ENCODE measurements at regions not wholly inside any gene's neighbourhood (a gene's known extent, or its start where the extent isn't known, plus 50 kb on each side); places are given as distances from the start of the nearest gene placed in this dataset.

DNA sequence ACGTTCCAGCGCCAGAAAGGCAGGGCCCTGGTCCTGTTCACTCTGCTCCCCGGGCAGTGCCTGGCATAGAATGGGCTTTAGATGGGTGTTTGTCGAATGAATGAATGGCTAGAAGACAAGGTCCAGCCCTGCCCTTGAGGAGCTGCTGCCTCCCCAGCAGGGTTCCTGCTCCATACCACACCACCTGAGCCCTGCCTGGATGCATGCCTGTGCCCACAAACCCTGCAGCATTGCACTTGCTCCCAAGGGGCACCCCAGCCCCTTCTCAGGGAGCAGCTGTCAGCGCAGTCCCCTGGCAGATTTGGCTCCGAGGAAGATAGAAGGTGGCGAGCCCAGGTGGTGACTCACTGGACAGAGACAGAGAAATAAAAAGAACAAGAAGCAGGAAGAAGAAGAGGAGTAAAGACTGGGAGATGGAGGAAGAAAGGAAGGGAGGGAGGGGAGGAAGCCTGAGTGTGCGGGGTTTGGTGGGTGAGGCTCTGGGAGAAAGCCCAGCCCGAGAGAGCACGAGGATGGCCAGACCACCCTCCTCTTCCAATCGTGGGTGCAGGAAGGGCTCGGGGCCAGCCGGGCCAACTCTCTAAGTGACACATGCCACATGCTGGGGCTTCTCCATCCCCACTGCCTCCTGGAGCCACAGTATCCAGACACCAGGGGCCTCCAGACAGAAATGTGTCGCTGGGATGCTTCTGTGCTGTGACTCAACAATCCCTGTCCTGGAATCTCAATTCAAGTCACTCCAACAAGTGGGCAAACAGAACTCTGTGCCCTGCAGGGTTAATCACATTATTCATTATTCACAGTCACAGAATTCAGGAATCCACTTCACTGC lies 1474.3 kb downstream of the BRD1 start:
- DNase-seq: no peak

DNA sequence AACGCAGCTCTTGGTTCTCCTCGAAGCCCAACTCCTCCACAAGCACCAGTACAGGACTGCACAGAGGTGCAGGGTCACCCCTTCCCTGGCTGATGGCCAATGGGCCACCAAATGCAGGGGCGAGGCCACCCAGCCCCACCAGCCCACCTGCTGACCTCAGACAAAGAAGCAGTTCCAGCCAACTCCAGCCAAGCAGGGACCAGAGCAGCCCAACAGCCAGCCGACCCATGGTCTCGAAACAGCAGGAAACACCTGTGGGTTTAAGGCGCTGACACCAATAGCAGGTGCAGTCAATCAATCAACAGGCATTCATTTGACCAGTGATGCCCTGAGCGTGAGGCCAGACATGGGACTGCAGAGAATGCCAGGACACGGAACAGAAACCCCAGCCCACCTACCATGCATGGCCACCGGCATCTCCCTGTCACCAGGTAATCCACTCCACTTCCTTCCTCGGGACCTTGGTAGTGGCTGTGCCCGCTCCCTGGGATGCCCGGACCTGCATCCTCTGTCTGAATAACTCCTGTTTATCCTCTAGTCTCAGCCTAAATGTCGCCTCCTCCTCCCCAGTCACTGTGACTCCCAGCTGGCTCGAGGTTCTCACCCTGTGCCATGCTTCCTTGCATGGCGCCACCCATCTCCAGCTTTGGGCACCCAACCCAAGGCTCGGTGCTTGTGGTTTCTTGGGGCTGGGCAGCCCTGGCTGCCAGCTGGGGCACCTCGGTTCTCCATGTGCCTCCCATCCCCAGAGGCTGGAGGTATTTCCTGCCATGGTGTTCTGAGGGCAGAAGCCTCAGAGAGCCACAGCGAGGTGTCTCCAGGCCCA lies 1475.4 kb downstream of the BRD1 start:
- DNase-seq: no peak

DNA sequence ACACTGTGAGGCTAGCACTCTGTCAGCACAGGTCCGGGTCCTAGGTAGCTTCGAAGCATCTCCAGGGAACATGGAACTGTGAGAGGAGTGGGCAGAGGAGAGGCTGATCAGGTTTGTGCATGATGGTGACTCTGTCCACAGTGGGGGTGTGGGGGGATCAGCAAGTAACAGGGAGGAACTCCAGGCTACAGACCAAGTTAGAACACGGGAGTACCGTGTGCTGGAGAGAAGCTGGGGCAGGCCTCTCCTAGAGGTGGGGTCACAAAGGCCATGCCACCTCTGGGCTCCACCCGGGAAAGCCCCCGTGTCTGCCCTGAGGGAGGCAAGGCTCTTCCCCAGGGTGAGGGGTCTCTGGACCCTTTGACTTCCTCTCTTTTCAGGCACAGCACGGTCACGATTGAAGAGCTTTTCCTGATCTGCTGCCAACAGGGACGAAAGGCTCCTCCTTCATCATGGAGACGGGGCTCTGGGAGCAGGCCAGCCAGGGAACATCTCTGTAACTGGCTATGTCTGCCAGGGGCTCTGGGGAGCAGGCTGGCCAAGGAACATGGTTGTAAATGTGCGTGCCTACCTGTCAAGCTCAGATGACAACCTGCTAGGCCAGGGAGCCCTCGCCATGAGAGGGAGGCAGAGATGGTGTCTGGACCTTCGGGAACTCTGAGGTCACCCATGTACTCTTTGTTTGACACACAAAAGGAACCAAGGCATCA lies 1476.1 kb downstream of the BRD1 start:
- DNase-seq: no peak

DNA sequence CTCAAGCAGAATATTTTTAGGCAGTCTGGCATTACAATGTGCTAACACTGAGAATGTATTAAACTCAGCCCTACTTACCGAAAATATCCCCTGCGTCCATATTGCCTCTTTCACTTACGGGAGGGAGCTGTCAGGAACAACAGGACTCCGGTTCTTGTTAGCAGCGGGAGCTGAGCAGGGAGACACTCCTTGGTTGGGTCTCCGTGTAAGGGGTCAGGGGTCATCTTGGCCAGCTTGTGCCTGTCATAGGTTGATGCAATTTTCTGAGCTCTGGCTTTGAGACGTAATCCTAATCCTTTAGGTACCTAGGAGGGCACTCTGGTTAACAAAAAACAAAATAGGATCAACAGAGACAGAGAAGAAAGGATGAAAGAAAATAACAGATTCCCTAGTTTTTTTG lies 1477.2 kb downstream of the BRD1 start:
- DNase-seq: no peak

- no peak for DNase-seq
These were observed 1478.8 kb downstream of the BRD1 start for GRCh38 chr22:48348855-48349254.

GRCh38 chr22:48347311-48347710 lies 1480.4 kb downstream of the BRD1 start:
- DNase-seq: no peak

DNA sequence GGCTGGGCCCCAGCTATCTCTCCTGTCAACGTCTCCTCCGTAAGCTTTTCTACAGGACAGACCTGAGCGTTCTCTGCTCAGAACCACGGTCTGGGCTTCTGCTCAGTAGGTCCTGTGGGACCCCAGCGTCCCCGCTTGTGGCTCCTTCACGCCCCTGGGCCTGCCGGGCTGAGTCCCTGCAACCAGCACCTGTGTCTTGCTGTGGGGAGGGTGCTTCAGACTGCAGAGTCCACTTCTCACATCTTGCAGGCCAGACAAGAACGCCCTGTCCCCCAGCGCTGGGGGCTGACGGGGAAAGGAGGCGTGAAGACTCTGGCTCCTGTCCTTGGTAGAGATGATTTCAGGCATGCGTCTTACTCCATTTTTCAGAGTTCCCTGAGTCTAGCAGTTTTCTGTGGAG lies 1480.8 kb downstream of the BRD1 start:
- DNase-seq: no peak

GRCh38 chr22:48346311-48346710 lies 1481.4 kb downstream of the BRD1 start:
- DNase-seq: no peak

GRCh38 chr22:48345631-48346030 lies 1482.0 kb downstream of the BRD1 start:
- no peak for DNase-seq

- no peak for DNase-seq
These were observed 1484.2 kb downstream of the BRD1 start for GRCh38 chr22:48343461-48343860.

- no peak for DNase-seq
These were observed 1484.9 kb downstream of the BRD1 start for GRCh38 chr22:48342732-48343131.

DNA sequence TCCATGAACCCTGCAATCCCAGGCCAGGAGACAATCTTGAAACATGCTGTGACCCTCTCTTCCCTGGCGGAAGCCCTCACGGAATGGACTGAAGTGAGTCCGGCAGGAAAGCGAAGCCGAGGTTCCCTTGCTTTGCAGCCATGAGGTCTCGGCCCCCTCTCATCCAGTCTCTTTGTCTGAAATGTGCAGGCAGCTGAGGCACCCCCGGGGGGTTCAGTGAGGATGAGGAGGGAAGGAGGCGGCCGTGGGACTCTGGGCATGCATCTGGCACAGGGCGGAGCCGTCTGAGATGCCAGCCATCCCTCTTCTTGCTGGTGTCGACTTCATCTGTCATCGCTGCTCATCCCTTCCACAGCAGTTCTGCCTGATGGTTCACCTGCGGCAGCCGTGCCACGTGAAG lies 1485.7 kb downstream of the BRD1 start:
- no peak for DNase-seq

GRCh38 chr22:48340727-48341709 lies 1486.7 kb downstream of the BRD1 start:
- no peak for DNase-seq

GRCh38 chr22:48340191-48340590 lies 1487.5 kb downstream of the BRD1 start:
- no peak for DNase-seq

DNA sequence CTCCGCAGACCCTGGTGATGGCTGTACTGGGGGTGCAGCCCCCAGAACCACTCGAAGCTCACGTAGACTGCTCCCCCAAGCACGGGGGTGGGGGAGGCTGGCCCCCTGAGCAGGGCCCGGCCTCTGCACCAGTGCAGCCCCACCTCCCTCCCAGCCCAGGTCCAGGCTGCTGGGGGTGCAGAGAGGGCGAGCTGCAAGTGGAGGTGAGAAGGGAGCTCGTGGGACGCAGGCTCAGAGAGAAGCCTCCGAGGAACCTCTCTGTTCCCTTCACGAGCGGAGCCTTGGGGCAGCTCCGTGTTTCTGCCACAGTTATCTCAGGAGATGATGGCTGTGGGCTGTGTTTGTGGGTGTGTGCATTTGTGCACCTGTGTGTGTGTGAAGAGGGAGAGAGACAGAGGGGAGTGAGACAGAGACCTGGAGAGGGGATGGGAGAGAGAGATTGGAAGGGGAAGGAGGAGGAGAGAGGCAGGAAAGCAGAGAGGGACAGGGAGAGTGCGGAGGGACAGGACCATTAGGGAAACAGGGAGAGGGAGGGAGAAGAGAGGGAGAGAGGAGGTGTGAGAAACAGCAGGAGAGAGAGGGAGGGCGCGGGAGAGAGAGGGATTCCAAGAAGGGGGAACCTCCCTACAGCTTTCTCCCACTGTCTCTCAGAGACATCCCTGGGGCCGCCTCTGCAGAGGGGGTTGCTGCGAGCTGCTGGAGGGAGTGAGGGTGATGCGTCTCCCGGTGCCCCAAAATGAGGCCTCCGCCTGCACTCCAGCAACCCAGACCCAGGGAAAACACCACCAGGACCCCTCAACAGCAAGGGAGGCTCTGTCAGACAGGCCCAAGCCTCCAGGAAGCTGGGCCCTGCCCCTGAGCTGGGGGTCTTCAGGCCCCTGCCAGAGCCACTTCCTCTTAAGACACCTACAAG lies 1488.6 kb downstream of the BRD1 start:
- no peak for DNase-seq

- no peak for DNase-seq
These were observed 1489.5 kb downstream of the BRD1 start for GRCh38 chr22:48337957-48338792.

GRCh38 chr22:48336339-48337060 lies 1491.2 kb downstream of the BRD1 start:
- DNase-seq: no peak

- no peak for DNase-seq
These were observed 1492.1 kb downstream of the BRD1 start for GRCh38 chr22:48335442-48336139.

GRCh38 chr22:48334971-48335370 lies 1492.7 kb downstream of the BRD1 start:
- no peak for DNase-seq

All from stimulated activated CD4-positive, alpha-beta T cell treated with anti-CD3 and anti-CD28 coated beads, Interleukin-12 subunit alpha, Interleukin-12 subunit beta, amount 100 ng/mL, for 4 hours (primary cell).